ACC112 (cell line): ENCODE measurements at regions not wholly inside any gene's neighbourhood (a gene's known extent, or its start where the extent isn't known, plus 50 kb on each side); places are given as distances from the start of the nearest gene placed in this dataset.

Experiments used
- H2AFZ ChIP-seq: fragments of 200-600 bp; sonication (generic); one replicate; pipeline ENCODE4 v1.6.0; 2017; ENCODE audit warnings: antibody characterized with exemption, low read length; ENCODE audit not compliant: unreplicated experiment
- H3K27ac ChIP-seq: fragments of 200-600 bp; sonication (generic); 2 replicates; pipeline ENCODE4 v1.5.1; 2014; ENCODE audit warnings: low read depth, mild to moderate bottlenecking, antibody characterized with exemption, low read length, moderate library complexity
- H3K27me3 ChIP-seq: fragments of 200-600 bp; sonication (generic); 2 replicates; pipeline ENCODE4 v1.6.1; 2014; ENCODE audit warnings: mild to moderate bottlenecking, antibody characterized with exemption, low read length, moderate library complexity, mixed read lengths; ENCODE audit not compliant: insufficient read depth
- H3K36me3 ChIP-seq: fragments of 200-600 bp; sonication (generic); 2 replicates; pipeline ENCODE4 v1.6.1; 2016; ENCODE audit warnings: mild to moderate bottlenecking, antibody characterized with exemption, low read length, moderate library complexity, mixed read lengths; ENCODE audit not compliant: insufficient read depth
- H3K4me1 ChIP-seq: fragments of 200-600 bp; sonication (generic); one replicate; pipeline ENCODE4 v1.6.1; 2016; ENCODE audit warnings: low read length, mixed read lengths; ENCODE audit not compliant: insufficient read depth, unreplicated experiment, control insufficient read depth
- H3K4me3 ChIP-seq: fragments of 200-600 bp; sonication (generic); 2 replicates; pipeline ENCODE4 v1.5.1; 2014; ENCODE audit warnings: mild to moderate bottlenecking, low read depth, low read length
- H3K79me2 ChIP-seq: fragments of 200-600 bp; sonication (generic); one replicate; pipeline ENCODE4 v1.6.0; 2016; ENCODE audit warnings: low read length; ENCODE audit not compliant: control insufficient read depth, unreplicated experiment, insufficient read depth

DNA sequence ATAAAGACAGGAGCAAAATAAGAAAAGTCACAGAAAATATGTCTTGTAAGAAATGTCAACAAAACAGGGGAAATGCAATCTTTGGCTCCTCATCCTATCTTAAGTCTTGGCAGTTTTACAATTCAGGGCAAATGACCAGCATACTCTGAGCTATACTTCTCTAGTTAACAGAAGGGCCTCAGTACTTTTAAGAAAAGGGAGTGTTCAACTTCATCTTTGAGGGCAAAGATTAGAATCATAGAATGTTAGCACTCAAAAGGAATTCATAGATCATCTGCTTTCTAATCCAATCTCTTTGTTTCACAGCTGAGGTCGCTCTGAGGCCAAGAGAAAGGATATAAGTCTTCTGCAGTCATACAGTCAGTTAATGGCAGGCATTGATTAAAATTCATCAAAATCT lies 174.0 kb upstream of the NT5C1B start:
- Histone ChIP-seq H3K4me3 (0 out of 2 replicates have a peak overlapping the region, but pooled peaks have one; percentile 36), H3K27me3 (no peaks in the 10 kb centered on the region), H3K4me1 (peaks cover 19% of the 10 kb centered on the region), H3K79me2 (no peaks in the 10 kb centered on the region), H2AFZ (peak overlapping the region; percentile 9), H3K36me3 (peaks cover 9% of the 10 kb centered on the region), H3K27ac (peak overlapping the region; percentile 54)

DNA sequence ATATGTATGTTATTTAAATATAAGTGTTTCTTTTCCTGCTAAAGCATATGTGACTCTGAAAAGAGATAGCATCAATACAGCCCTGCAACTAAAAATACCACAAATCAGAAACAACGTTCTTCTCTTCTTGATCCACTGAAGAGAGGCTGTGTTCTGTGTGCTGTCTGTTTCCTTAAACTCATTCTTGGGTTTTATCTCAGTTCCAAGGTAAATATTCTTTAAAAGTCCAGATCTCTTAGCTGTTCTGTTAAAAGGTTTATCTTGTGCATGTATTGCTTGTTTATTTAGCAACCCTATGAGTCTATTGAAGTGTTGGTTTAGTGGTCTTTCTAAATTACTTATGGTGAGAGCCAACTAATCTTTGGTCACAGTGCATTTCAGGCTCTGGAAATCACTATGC lies 173.3 kb upstream of the NT5C1B start:
- H3K36me3 ChIP-seq: peaks cover 7% of the 10 kb centered on the region; the same call in 1 of the 2 replicates
- H3K4me1 ChIP-seq: peaks cover 19% of the 10 kb centered on the region
- H2AFZ ChIP-seq: peak overlapping the region; percentile 9
- peak overlapping the region; percentile 54 for H3K27ac ChIP-seq
- H3K4me3 ChIP-seq: peak overlapping the region; percentile 36; the same call in 1 of the 2 replicates
- H3K27me3 ChIP-seq: no peaks in the 10 kb centered on the region
- H3K79me2 ChIP-seq: no peaks in the 10 kb centered on the region

DNA sequence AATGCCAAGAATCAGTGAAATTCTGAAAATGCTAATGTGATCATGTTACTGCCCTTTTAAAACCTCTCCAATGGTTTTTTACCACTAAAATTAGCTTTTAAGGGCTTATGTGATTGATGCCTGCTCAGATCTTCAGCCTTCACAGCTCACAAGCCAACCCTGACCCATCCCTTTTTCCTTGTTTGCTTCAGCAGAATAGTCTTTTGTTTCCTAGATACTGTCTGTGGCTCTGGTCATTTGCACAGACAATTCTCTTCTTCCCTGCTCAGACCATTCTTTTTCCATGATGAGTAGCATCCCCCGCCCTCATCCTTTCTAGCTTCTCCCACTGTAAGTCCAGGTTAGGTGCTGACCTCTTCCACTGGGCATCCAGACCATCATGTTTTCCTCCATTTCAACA lies 164.9 kb upstream of the NT5C1B start:
- H2AFZ ChIP-seq: no peak overlapping the region
- H3K4me1 ChIP-seq: peaks cover 25% of the 10 kb centered on the region
- no peaks in the 10 kb centered on the region for H3K27me3 ChIP-seq
- H3K27ac ChIP-seq: no peak overlapping the region
- no peaks in the 10 kb centered on the region for H3K36me3 ChIP-seq
- H3K4me3 ChIP-seq: no peak overlapping the region
- no peaks in the 10 kb centered on the region for H3K79me2 ChIP-seq

DNA sequence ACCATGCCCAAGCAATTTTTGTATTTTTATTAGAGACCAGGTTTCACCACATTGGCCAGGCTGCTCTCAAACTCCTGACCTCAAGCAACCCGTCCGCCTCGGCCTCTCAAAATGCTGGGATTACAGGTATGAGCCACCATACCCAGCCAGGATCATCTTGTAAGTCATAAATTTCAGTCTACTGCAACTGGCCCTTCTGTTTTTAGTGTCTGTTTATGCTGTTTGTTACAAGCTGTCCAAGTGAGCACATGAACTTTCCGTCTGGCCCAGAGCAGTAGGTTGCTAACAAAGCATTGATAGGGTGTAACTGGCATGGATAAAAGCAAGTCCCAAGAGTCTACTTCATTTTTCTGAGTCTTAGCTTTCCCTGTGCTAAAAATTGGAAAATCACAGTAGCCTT lies 164.4 kb upstream of the NT5C1B start:
- no peaks in the 10 kb centered on the region for H3K36me3 ChIP-seq
- H3K4me3 ChIP-seq: no peak overlapping the region
- H3K79me2 ChIP-seq: no peaks in the 10 kb centered on the region
- no peak overlapping the region for H2AFZ ChIP-seq
- H3K27ac ChIP-seq: no peak overlapping the region
- H3K4me1 ChIP-seq: peaks cover 25% of the 10 kb centered on the region
- H3K27me3 ChIP-seq: no peaks in the 10 kb centered on the region

DNA sequence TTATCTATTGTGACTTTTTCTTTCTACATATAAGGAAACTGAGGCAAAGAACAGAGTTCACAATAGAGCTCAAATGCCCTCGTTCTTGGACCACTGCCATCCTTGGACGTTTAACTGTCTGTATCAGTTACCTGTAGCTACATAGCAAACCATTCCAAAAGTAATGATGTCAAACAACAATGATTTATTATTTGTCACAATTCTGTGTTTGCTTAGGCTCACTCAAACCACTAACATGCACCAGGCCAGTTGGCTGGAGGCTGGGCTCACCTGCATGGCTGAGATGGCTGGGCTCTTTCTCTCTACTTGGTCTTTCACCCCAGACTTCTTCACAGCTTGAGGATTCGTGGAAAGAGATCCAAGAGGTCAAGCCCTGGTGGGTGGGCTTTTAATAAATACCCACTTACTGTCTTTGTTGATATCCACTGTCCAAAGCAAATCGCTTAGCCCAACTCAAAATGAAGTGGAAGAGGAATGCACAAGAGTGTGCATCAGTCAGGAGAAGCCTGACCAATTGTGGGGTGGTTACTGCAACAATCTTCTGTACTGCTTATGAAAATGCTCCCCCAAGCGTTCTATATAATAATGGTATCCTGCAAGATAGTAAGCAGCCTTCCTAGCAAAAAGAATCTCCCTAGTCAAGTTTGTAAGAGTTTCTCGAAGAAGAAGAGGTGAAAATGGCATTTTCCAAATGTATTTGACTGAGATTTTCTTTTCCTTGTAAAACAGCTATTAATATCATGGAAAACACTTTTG lies 163.5 kb upstream of the NT5C1B start:
- no peaks in the 10 kb centered on the region for H3K79me2 ChIP-seq
- no peak overlapping the region for H3K27ac ChIP-seq
- H3K4me3 ChIP-seq: no peak overlapping the region
- no peaks in the 10 kb centered on the region for H3K27me3 ChIP-seq
- H3K4me1 ChIP-seq: peaks cover 25% of the 10 kb centered on the region
- no peaks in the 10 kb centered on the region for H3K36me3 ChIP-seq
- H2AFZ ChIP-seq: no peak overlapping the region

DNA sequence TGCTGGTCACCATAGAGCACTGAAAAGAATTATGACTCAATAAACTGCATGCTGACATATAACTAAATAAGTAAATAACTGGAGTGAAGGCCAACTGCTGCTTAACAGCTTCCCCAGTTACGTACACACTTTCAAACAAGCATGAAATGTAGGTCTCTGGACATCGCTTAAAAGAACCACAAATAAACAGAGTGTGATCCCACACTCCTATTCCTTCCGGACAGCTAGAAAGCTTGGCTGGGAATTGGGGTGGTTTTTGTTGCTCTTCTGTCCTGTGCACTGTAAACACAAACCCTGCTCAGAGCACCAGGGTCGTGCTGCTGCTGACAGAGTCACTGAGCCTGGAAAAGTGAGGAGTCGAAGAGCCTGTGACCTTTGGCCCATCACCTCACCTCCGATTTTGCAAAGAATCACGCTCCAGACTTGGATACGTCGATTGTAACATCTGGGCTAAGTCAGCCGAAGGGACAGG lies 162.7 kb upstream of the NT5C1B start:
- Histone ChIP-seq H3K4me1 (peaks cover 25% of the 10 kb centered on the region), H3K79me2 (no peaks in the 10 kb centered on the region), H3K27ac (no peak overlapping the region), H3K4me3 (no peak overlapping the region), H3K36me3 (no peaks in the 10 kb centered on the region), H2AFZ (no peak overlapping the region), H3K27me3 (no peaks in the 10 kb centered on the region)

DNA sequence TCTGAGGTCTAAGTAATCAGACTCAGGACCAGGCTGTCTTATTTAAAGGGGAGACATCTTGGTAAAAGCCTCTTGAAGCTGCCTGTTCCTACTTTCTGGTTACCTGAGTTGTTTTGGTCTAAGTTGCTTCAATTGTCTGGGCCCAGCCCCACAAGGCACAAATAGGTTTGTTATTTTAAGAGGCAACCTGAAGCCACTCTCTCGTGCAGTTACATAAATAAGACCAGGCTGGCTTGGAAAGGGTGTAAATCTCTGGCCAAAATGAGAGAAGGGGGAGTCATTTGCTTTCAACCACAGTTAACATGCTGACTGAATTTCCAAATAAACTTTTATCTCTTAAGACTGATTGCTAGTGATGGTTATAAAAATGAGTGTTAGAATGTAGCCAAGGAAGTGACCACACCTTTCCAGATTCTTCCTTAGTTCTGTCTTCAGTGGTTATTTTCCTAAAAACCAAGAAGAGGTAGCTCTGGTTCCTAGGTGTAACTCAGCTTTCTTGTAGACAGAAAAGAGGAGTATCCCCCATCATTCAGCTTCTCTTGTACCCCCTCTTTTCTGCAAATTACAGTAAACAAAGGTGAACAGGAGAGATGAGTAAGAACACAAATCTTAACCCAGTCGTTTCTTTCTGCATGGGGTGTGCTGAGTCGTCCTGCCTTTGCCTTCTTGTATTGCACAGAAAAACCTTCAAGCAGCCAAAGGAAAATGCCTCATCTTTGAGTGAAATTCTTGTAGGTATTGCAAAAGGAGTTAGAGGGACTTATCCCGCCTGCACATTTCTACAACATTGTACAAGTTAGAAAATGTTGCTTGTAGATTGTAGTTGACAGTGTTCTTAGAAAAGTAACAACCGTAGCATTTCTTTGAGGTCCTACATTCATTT lies 161.5 kb upstream of the NT5C1B start:
- Histone ChIP-seq H3K4me1 (peaks cover 25% of the 10 kb centered on the region), H3K27me3 (no peaks in the 10 kb centered on the region), H3K79me2 (no peaks in the 10 kb centered on the region), H3K27ac (0 out of 2 replicates have a peak overlapping the region, but pooled peaks have one; percentile 5), H2AFZ (peak overlapping the region; percentile 61), H3K4me3 (0 out of 2 replicates have a peak overlapping the region, but pooled peaks have one; percentile 14), H3K36me3 (no peaks in the 10 kb centered on the region)

DNA sequence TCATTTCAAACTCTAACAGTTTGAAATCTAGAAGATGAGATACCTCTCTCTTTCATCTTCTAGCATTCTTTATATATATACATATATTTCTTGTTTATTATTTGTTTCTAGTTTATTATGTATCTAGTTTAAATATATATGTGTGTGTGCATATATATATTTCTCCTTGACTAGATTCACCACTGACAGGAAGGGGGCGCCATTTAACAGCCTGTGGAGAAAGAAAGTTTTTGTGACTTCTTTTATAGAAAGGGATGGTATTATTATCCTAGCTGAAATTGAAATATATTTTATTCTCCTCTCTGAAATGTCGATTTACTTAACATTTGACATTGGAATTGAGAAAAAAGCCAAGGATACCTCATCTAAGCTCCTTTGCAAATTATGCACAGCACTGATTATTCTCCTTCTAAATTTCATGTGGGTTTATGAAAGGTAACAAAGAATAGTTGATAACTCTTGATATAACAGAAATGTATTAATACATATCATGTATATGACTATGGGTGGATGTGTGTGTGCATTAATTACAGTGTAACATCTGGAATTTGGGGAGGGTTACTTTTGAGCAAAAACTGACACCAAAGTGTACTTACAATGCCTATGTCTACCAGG lies 160.7 kb upstream of the NT5C1B start:
- Histone ChIP-seq H3K4me3 (no peak overlapping the region), H2AFZ (no peak overlapping the region), H3K79me2 (no peaks in the 10 kb centered on the region), H3K4me1 (peaks cover 25% of the 10 kb centered on the region), H3K27me3 (no peaks in the 10 kb centered on the region), H3K36me3 (no peaks in the 10 kb centered on the region), H3K27ac (0 out of 2 replicates have a peak overlapping the region, but pooled peaks have one; percentile 5)

DNA sequence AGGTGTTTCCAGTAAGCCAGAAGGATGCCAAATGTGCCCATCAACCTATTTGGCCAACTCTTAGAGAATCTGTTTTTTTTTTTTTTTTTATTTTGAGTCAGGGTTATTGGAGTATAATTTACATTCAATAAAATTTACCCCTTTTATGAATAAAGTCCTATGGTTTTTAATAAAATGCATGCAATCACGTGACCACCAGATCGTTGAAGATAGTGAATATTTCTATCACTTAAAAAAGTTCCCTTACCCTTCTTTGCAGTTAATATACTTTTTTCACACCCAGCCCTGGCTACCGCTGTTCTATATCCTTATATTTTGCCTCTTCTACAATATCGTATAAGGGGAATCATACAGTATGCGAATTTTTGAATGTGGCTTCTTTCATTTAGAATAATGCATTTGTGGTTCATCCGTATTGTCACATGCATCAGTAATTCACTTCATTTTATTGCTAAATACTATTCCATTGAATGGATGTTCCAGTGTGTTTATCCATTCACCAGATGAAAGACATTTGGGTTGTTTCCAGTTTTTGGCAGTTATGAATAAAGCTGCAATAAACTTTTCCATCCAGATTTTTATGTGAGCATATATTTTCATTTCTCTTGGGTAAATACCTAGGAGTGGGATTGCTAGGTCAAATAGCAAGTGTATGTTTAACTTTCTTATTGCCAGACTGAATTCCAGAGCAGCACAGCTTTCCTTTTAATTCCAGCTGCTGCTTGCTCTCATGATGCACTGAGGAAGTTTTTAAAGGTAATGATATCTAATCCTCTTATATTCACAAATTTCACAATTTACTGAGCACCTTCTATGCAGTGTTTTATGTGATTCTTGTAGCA lies 156.3 kb upstream of the NT5C1B start:
- no peak overlapping the region for H3K4me3 ChIP-seq
- no peaks in the 10 kb centered on the region for H3K79me2 ChIP-seq
- H3K4me1 ChIP-seq: peaks cover 12% of the 10 kb centered on the region
- no peaks in the 10 kb centered on the region for H3K27me3 ChIP-seq
- no peaks in the 10 kb centered on the region for H3K36me3 ChIP-seq
- no peak overlapping the region for H2AFZ ChIP-seq
- H3K27ac ChIP-seq: no peak overlapping the region
